ENCODE measurements at regions not wholly inside any gene's neighbourhood (a gene's known extent, or its start where the extent isn't known, plus 50 kb on each side); places are given as distances from the start of the nearest gene placed in this dataset.

GRCh38 chr5:3222924-3223323 is 372.7 kb upstream of the IRX1 start:
- TF ChIP-seq CTCF (IDR thresholded peaks at IDR 0.05) (no peak), POLR2AphosphoS5 (IDR thresholded peaks at IDR 0.05; ENCODE audit: low read depth, low read length) (no peak), SIN3A (IDR thresholded peaks at IDR 0.05; ENCODE audit: borderline replicate concordance, insufficient read depth, low read depth, low read length) (no peak), REST (IDR thresholded peaks at IDR 0.05; ENCODE audit: insufficient read depth in 1 of 2, low read depth in 2 of 2, low read length in 1 of 2) (no peak)

All from Panc1 (cell line).